Adrenal gland (tissue), 9 donors: ENCODE measurements at regions not wholly inside any gene's neighbourhood (a gene's known extent, or its start where the extent isn't known, plus 50 kb on each side); places are given as distances from the start of the nearest gene placed in this dataset.

Experiments used
- DNase-seq, 7 donors: peaks; one replicate each; pipeline ENCODE4 v3.0.0-alpha.2; 2019 to 2020
- H3K27ac ChIP-seq, 5 donors: fragments of 200-600 bp; sonication (generic) in 4 of 5; 1 replicate in 3 of 5; 2 replicates in 2 of 5; pipeline versions ENCODE4 v1.5.1 to v1.8.0; 2016 to 2020; ENCODE audit warnings: mild to moderate bottlenecking in 1 of 5
- H3K27me3 ChIP-seq: fragments of 200-600 bp; 2 replicates; pipeline ENCODE4 v1.8.0; 2021
- H3K36me3 ChIP-seq, 2 donors: fragments of 200-600 bp; replicated peaks in 1 of 2; 1 replicate in 1 of 2; 2 replicates in 1 of 2; pipeline versions ENCODE4 v1.5.1 to v1.8.0; 2018 to 2022
- H3K4me1 ChIP-seq, 2 donors: fragments of 200-600 bp; replicated peaks in 1 of 2; 1 replicate in 1 of 2; 2 replicates in 1 of 2; pipeline versions ENCODE4 v1.5.1 to v1.8.0; 2018 to 2021
- H3K4me3 ChIP-seq, 4 donors: fragments of 200-600 bp; sonication (generic) in 3 of 4; one replicate each; pipeline ENCODE4 v1.5.1; 2016 to 2018
- H3K9me3 ChIP-seq, 3 donors: fragments of 200-600 bp; sonication (generic) in 1 of 3; replicated peaks in 1 of 3; 1 replicate in 2 of 3; 2 replicates in 1 of 3; pipeline versions ENCODE4 v1.5.1 to v1.8.0; 2016 to 2021
- POLR2A ChIP-seq, 2 donors: fragments of 450-650 bp; IDR thresholded peaks; one replicate each; pipeline ENCODE4 v1.6.1; 2017; ENCODE audit warnings: antibody characterized with exemption in 2 of 2, mild to moderate bottlenecking in 2 of 2, moderate library complexity in 1 of 2
- WGBS, 4 donors: extraction: QIAGEN DNeasy Blood & Tissue Kit in 2 of 4; methylation state at CpG; one replicate each; pipeline versions ENCODE4 v1.1.5 to v1.1.7; 2013 to 2017; 5-methylcytosine and 5-hydroxymethylcytosine counted together
- intact Hi-C, 2 donors: fragments of 100-400 bp; cut with DNase I; formaldehyde crosslinking; loops; one replicate each; pipeline versions ENCODE4 v1.14.1 to v1.15.0; 2022 to 2023
- TF ChIP-seq, protein P1 (sequence below), 6 experiments: fragments of 450-650 bp in 4 of 6; fragments of 200-600 bp in 2 of 6; sonication (generic) in 1 of 6; IDR thresholded peaks; 1 replicate in 5 of 6; 2 replicates in 1 of 6; pipeline versions ENCODE4 v1.5.1 to v1.8.0; 2016 to 2021; ENCODE audit warnings: antibody characterized with exemption in 6 of 6, mild to moderate bottlenecking in 2 of 6, moderate library complexity in 1 of 6
- donor health status: healthy with polysubstance abuse.
- donor health status: Bipolar disorder and iron deficiency.
- donor health status: DM: yes; HTN: yes; CAD: no.
- donor health status: DM: no; HTN: no; CAD: no.
- donor health status: DM: no; HTN: no; CAD: no.

DNA sequence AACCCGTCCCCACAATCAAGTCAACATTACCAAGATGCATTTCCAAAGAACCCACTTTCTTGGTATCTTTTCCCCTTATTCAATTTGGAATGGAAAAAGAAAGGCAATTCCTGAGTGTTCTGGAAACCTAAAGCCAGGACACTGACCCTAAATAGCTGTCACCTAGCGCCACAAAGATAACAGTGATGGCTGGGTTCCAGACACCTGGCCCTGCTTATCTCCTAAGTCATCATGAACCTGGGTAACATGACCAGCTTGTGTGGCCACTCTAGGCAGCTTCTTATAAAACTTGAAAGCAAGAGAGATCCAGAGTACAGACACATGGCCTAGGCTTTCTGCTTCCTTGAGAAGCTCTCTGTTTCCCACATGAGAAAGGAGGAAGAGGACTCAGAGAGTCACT is 95.4 kb downstream of the BOD1L2 start:
- Histone ChIP-seq H3K36me3 (no peaks in the 10 kb centered on the region), H3K27me3 (no peaks in the 10 kb centered on the region), H3K27ac (no peak overlapping the region), H3K4me3 (no peak overlapping the region), H3K4me1 (no peaks in the 10 kb centered on the region), H3K9me3 (no peaks in the 10 kb centered on the region)
- 66 to 72% (median 69%) methylated on average over 2 of the region's 2 CpGs for WGBS, 4 donors
- no peak for DNase-seq
- intact Hi-C loops, result no loop called here
- no peak for TF ChIP-seq POLR2A (IDR thresholded peaks at IDR 0.05)
- TF ChIP-seq, protein P1, sequence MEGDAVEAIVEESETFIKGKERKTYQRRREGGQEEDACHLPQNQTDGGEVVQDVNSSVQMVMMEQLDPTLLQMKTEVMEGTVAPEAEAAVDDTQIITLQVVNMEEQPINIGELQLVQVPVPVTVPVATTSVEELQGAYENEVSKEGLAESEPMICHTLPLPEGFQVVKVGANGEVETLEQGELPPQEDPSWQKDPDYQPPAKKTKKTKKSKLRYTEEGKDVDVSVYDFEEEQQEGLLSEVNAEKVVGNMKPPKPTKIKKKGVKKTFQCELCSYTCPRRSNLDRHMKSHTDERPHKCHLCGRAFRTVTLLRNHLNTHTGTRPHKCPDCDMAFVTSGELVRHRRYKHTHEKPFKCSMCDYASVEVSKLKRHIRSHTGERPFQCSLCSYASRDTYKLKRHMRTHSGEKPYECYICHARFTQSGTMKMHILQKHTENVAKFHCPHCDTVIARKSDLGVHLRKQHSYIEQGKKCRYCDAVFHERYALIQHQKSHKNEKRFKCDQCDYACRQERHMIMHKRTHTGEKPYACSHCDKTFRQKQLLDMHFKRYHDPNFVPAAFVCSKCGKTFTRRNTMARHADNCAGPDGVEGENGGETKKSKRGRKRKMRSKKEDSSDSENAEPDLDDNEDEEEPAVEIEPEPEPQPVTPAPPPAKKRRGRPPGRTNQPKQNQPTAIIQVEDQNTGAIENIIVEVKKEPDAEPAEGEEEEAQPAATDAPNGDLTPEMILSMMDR (IDR thresholded peaks at IDR 0.05), result no peak

GRCh38 chr18:57243624-57244179 is 96.8 kb downstream of the BOD1L2 start:
- 64 to 71% (median 65%) methylated on average over 8 of the region's 8 CpGs for WGBS, 4 donors

GRCh38 chr18:57249179-57249578 is 102.3 kb downstream of the BOD1L2 start:
- intact Hi-C loops, result no loop called here
- no peaks in the 10 kb centered on the region for H3K36me3 ChIP-seq
- no peaks in the 10 kb centered on the region for H3K9me3 ChIP-seq
- no peak for TF ChIP-seq POLR2A (IDR thresholded peaks at IDR 0.05)
- TF ChIP-seq, protein P1 (IDR thresholded peaks at IDR 0.05), result no peak
- H3K27me3 ChIP-seq, result no peaks in the 10 kb centered on the region
- no peaks in the 10 kb centered on the region for H3K4me1 ChIP-seq
- 40 to 56% (median 49%) methylated on average over 6 to 7 of the region's 7 CpGs for whole genome bisulfite sequencing, 4 donors
- peak in 1 of 7 donors; percentile 2 for DNase-seq
- H3K27ac ChIP-seq, result no peak overlapping the region
- H3K4me3 ChIP-seq, result no peak overlapping the region

More at GRCh38 chr18:57243624-57244179, 96.8 kb downstream of the BOD1L2 start:
- no peak overlapping the region for H3K4me3 ChIP-seq
- DNase-seq, result no peak
- H3K27me3 ChIP-seq, result no peaks in the 10 kb centered on the region
- H3K27ac ChIP-seq, result no peak overlapping the region
- no peaks in the 10 kb centered on the region for H3K4me1 ChIP-seq
- H3K36me3 ChIP-seq, result no peaks in the 10 kb centered on the region
- TF ChIP-seq POLR2A (IDR thresholded peaks at IDR 0.05), result no peak
- TF ChIP-seq, protein P1 (IDR thresholded peaks at IDR 0.05), result no peak
- H3K9me3 ChIP-seq, result no peaks in the 10 kb centered on the region
- intact Hi-C loops, result no loop called here

GRCh38 chr18:57249883-57250282 is 102.5 kb upstream of the ST8SIA3 start:
- intact Hi-C loops, result no loop called here
- H3K4me1 ChIP-seq, result no peaks in the 10 kb centered on the region
- H3K9me3 ChIP-seq, result no peaks in the 10 kb centered on the region
- TF ChIP-seq POLR2A (IDR thresholded peaks at IDR 0.05), result no peak
- TF ChIP-seq, protein P1 (IDR thresholded peaks at IDR 0.05), result no peak
- DNase-seq, result no peak
- 48 to 55% (median 50%) methylated on average over 3 of the region's 3 CpGs for WGBS, 4 donors
- H3K36me3 ChIP-seq, result no peaks in the 10 kb centered on the region
- no peak overlapping the region for H3K27ac ChIP-seq
- no peaks in the 10 kb centered on the region for H3K27me3 ChIP-seq
- no peak overlapping the region for H3K4me3 ChIP-seq
